NCI-H2196 treated with DMSO at 0.1 percent for 48 hours (cell line): ENCODE measurements at regions not wholly inside any gene's neighbourhood (a gene's known extent, or its start where the extent isn't known, plus 50 kb on each side); places are given as distances from the start of the nearest gene placed in this dataset.
"Not testable (repeated sequence)": the region's sequence is repeated elsewhere in the genome, so short reads cannot be mapped to it uniquely, and the experiment has no call there.

ENCODE experiments used
- DNase-seq: peaks from one replicate; lab custom pipeline; 2025; ENCODE audit not compliant: unreplicated experiment; lab: John Stamatoyannopoulos, UW

DNA sequence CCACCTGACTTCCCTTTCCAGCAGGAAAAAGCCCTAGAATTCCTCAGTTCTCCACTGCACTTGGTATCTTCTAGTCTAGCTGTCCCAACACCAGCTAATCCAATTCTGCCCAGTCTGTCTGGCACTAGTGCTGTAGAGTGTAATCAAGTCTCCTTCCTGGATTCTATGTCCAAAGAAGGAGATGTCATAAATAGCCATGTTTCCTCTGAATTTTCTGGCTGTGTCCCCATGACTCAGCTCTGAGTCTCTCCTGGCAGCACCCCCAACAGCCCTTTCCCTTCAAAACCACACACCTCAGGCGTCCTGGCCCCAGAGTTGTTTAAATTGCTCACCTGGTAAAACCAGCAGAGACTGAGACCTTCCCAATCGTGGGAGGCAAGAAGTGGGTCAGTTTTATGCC lies 197.2 kb downstream of the GRXCR1 start:
- no peak for DNase-seq

GRCh38 chr4:43103048-43103447 lies 210.5 kb downstream of the GRXCR1 start:
- no peak for DNase-seq

- DNase-seq, result no peak
These were observed 219.6 kb downstream of the GRXCR1 start for GRCh38 chr4:43112139-43112538.

- DNase-seq, result no peak
These were observed 220.7 kb downstream of the GRXCR1 start for GRCh38 chr4:43113196-43113595.

DNA sequence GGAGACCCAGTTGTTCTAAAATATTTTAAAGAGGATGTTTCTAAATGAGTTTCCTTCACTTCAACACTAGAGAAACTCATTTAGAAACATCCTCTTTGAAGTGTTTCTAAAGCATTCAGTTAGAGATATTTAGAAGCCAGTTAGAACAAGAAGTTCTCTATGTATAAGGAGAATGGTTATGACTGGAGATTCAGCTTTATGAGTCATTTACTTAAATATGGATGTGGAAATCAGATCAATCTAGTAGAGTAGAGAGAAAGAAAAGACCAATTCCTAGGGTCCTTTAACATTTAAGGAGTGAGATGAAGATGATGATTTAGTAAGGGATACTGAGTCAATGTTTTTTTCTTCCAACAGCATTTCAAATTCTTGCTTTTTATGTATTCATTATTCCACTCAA lies 234.1 kb downstream of the GRXCR1 start:
- DNase-seq, result no peak

GRCh38 chr4:43130228-43131021 lies 237.9 kb downstream of the GRXCR1 start:
- no peak for DNase-seq

DNA sequence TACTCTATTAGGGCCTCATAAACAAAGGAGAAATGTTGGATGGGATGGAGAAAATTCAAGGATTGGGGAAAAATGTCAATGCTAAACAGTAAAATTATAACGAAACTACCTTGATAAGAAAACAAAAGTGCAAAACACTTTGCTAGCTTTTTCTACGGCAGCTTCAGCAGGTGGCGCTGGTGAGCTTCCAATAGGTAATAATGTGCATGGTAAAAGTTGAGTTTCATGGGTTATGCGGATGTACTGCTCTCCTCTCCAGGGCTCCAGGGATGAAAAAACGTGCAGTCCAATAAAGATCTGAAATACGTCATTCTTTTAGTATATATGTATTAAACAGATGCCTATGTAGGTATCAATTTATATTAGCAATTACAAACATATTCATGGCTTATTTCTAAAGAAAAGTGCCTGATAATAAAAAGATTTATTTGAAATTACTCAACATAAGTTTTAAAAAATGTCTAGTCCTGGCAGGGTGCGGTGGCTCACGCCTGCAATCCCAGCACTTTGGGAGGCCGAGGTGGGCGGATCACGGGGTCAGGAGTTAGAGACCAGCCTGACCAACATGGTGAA lies 239.6 kb downstream of the GRXCR1 start:
- peak; percentile 5 for DNase-seq

DNA sequence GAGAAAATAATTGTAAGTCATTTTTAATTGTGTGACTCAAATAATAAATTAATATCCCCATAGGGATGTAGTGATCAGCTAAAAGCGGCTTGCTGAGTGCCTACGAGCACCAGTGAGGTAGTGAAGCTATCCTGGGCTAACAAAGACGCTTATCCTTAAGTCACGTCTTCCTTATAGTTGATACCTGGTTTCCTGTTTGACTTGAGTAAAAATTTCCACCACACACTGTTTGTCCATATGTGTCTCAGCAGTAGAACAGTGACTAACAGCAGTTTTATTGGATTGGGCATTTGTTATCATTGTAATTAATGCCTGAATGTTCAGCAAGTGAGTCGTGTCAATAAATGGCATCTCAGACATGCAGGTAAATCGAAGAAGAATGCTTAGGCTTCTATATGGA lies 241.1 kb downstream of the GRXCR1 start:
- DNase-seq, result no peak

DNA sequence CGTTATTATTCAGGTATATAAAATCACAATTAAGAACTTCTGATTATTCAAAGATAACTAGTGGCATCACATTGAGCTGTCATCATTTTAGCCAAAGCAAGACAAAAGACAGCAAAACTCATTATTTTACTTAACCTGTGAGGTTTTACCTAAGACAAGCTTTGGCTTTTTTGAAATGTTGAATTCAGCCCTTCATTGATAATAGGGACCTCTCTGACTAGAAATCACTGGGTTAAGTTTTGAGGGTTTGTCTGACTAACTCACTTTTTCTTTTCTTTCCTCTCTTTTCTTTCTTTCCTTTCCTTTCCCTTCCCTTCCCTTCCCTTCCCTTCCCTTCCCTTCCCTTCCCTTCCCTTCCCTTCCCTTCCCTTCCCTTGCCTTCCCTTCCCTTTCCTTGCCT lies 244.2 kb downstream of the GRXCR1 start:
- no peak for DNase-seq

DNA sequence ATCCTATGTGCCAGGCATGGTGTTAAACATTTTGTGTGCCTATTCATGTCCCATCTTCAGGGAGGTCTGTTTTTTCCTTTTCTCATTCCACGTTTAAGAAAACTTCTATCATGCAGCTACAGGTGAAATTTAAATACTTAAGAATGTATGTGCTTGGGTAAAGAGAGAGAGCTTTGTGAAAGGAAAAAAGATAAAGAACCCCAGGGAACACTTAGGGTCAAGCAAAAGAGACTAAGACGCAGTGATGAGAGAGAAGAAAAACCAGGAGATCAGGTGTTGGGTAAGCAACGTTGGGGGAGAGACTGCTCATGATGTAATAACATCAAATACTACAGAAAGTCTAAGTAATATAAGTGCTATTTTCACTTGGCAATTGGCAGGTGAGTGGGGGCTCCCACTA lies 253.7 kb downstream of the GRXCR1 start:
- DNase-seq, result no peak

DNA sequence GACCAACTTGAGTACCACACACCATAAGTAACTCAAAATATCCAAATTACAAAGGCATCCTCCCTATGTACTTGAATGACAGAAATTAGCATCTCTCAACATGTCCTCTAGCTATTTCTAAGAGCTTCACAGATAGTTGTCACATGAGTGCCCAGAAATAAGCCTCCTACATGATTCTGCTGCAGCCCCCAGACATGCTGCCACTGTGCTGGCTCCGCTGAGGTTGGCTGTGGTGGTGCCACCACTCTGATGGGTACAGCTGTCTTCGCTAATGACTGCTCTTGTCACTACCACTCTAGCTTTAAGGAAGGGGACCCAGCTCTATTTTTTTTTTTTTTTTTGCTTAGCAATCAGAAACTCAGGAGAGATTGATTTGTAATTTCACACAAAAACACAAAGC lies 256.0 kb downstream of the GRXCR1 start:
- no peak for DNase-seq

GRCh38 chr4:43163101-43163792 lies 270.7 kb downstream of the GRXCR1 start:
- no peak for DNase-seq

DNA sequence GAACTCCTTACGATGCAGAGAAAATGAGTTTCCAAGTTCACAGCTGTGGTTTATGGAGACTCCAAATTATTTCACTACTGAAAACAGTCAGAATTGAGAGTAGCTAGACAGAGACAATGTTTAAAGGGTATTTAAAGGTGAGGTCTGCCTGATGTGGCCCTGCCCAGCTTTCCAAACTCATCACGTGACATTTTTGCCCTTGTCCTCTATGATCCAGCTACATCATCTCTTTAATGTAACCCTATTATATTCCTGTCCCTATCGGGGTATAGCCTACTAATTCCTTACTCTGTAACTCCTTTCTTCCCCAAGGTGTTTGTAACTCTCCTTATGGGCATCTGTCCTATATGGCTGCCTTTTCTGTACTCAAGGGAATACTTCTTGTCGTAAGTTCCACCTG lies 297.2 kb downstream of the GRXCR1 start:
- DNase-seq, result no peak

DNA sequence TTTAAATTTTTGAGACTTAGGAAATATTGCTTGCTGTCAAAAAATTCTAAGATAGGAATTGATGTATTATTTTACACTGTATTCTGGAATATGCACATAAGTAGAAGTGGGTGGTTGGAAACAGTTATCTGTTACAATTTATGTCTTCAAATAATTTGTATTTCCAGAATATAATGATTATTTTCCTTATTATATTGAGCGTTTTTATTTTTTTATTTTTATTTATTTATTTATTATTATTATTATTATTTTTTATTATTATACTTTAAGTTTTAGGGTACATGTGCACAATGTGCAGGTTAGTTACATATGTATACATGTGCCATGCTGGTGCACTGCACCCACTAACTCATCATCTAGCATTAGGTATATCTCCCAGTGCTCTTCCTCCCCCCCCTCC lies 320.1 kb downstream of the GRXCR1 start:
- DNase-seq, result not testable (repeated sequence)

DNA sequence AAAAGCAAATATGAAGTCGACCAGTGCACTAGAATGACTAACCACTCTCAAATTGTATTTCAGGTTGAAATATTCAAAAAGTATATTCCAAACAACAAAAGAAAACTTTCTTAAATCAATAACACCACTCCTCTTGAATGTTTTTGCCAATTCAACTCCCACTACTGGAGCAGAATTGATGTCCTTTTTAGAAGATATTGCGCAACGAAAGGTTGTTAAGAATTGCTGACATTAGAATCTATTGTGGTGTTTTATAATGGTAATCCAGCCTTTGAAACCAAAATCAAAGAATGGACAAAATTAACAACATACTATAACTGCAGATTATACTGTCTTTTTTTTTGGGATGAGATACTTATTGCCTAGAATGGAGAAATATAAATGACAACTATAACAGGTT lies 331.3 kb downstream of the GRXCR1 start:
- DNase-seq, result no peak

- DNase-seq, result no peak
These were observed 332.0 kb downstream of the GRXCR1 start for GRCh38 chr4:43224559-43224958.

GRCh38 chr4:43233321-43233720 lies 340.8 kb downstream of the GRXCR1 start:
- no peak for DNase-seq

DNA sequence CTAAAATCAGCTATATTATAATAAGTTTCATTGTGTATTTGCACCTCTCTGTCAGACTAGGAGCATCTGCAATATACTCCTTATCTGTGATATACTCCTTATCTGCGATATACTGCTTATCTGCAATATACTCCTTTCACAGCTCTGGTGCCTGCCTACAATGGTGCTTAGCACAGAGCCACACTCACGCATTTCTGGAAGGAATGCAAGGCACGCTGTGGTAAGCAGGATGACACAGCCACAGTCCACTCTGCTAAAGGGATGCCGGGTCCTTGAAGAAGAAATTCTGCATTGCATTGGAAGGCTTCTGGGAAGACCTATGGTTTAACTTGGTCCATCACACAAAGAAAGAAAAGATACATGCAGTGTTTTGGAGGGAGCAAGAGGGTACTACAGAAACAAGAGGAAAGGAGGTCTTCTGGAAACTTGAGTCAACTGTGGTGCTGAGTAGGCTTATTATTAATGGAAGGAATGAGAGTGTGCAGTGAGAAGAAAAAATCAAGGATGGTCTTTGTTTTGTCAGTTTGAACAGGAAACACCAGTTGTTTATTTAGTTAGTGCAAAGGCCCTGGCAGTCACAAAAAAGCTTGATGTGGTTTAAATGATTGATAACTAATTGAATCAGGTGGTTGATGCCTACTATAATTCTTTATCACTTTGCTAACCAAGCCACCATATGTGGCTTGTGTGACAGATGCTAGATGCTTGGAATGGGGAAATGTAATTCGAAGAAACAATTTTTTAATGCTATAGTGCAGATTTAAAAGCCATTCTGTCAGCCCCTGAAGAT lies 342.3 kb downstream of the GRXCR1 start:
- DNase-seq, result no peak

GRCh38 chr4:43238008-43238407 lies 345.5 kb downstream of the GRXCR1 start:
- DNase-seq, result no peak

DNA sequence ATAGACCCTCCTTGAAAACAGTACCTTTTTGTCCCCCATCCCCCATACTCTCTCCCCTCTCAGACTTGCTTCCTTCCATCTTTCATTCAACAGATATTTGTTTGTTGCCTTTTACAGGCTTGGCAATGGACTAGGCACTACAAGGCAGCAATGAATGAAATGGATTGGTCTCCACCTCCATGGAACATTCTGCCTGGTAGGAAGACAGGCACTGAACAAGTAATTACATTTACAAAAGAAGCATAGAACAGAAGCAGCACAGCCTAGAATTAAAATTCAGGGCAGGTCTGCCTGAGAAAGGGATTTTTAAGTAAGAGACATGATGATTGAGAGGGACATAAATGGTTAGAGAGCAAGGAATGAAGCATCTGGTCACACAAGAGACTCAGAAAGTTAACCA lies 346.1 kb downstream of the GRXCR1 start:
- no peak for DNase-seq

GRCh38 chr4:43241104-43241503 lies 348.6 kb downstream of the GRXCR1 start:
- no peak for DNase-seq

DNA sequence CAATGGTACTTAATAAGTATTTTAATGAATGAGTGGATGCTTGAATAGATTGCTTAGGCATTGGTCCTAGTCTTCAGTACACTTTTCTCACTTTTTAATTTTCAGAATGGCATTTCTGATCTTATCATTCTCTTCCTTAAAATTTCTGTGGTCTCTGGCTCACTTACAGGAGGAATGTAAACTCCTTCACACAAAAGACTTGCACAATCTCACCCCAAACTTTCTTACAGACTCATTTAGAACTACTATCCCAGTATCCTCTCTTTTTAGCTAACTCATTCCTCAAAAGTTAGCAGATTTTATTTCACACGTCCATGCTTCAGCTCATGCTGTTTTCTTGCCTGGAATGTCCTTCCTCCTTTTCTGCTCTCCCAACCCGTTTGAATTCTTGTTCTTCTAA lies 350.1 kb downstream of the GRXCR1 start:
- no peak for DNase-seq
